Stimulated activated CD8-positive, alpha-beta memory T cell treated with anti-CD3 and anti-CD28 coated beads, Interleukin-4, amount 100 ng/mL, for 48 hours (primary cell): ENCODE measurements at regions not wholly inside any gene's neighbourhood (a gene's known extent, or its start where the extent isn't known, plus 50 kb on each side); places are given as distances from the start of the nearest gene placed in this dataset.
"Not testable (repeated sequence)": the region's sequence is repeated elsewhere in the genome, so short reads cannot be mapped to it uniquely, and the experiment has no call there.

Experiments
- DNase-seq: peaks from one replicate; pipeline ENCODE4 v3.0.0-alpha.2; 2020

DNA sequence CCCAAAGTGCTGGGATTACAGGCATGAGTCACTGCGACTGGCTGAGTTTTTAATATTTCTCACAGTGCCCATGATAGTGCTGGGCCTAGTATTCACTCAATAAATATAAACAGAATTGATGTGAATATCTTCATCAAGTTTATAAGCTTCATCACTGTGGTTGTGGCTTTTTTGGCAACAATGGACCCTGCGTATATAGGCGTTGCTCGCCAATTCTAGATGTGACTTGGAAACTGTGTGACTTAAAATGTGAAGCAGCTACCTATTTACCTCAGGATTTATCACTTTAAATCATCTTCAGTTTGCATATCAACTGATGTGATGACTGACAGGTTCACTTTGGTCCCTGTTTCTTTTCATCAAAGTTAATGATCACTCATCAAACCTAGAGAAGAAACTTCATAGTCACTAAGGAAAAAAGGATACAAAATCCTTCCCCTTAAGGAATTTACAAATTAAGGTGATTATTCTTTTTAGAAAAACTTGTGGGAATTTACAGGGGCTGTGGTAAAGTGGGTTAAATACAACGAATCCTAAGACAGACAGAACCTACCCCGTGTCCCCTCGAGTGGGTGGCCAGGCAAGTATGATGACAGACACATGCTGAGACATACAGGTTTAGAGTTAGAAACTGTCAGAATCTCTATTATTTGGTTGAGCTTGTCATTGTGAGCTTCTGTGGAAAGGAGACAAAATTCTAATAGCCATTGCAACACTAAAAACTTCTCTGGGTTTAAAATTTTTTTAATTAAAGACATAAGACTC lies 101.3 kb downstream of the AKAP11 start:
- DNase-seq: peak; percentile 60

DNA sequence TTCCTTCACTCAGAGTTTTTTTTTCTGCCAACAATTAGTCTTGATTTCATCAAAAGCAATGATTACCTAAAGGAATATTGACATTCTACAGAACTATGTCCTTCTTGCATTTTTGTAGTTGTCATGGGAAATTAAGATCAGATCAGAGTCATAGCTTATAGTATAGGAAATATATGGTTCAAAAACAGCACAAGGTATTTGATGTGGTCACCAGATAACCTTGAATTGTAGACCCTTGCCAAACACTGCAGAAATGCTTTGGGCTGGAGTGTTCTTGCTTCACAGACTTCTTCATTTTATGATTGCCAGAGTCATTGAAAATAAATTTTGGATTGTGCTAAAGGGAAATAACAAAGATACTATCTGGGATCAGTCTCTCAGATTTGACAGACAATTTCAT lies 103.7 kb downstream of the AKAP11 start:
- no peak for DNase-seq

DNA sequence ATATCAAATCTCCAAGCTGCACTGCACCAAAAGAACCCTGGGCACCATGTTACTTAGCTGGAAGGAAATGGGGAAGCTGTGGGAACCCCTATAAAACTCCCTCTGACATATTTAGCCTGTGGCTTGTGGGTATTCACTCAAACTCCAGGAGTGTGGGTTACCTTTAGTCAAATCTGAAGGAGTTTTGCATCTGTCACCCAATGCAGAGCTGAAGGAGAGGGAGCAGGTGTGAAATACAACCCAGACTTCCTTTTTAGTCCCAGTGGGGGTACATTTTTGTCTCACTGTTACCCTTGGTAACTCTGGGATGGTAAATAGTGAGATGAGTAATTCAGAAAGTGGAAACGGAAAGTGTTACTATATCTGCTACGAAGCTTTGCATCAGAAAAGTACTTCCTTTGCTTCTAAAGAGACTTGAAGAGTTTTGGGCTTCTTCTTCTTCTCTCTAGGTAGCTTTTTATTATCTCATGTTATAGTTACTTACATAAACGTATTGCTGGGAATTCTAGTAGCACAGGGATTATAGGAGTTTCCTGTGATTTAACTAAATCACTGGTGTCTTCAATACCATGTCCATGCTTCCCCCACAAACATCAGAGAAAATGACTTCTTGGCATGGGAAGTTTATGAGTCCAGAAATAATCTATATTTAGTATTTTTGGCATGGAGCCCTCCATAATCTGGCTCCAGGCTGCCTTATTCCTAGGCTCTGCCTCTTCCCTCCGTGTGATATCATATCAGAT lies 105.9 kb downstream of the AKAP11 start:
- DNase-seq: peak; percentile 56

DNA sequence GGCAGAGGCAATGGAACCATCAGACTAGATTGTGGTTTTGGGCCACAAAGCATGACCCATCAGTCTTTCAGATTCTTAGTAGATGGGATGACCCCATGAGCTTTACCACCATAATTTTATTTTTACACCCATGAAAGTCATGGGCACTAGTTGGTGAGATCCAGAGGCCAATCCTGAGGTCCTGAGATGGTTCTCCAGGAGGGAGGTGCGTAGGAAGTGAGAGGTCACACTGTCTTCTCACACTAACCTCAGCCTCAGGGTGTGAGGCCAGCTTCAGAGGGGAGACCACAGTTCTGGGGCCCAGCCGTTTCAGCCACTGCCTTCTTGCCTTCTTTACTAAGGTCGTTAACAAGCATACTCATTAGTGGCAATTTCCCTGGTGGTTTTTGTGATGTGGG lies 106.4 kb downstream of the AKAP11 start:
- peak; percentile 67 for DNase-seq

DNA sequence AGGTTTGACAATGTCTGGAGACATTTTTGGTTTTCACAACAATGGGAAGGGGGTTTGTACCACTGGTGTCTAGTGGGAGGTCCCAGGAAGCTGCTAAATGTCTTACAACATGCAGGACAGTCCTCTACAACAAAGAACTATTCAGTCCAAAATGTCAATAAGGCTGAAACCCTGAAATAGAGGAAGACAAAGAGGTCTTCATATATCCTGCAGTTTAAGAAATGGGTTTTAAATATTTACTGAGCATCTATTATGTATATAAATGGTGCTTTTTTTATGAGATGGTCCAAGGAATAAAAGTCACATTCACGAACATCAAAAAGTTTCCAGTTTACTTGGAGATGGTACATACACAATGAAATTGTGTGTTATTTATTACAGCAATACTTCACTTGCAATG lies 107.3 kb downstream of the AKAP11 start:
- DNase-seq: no peak

DNA sequence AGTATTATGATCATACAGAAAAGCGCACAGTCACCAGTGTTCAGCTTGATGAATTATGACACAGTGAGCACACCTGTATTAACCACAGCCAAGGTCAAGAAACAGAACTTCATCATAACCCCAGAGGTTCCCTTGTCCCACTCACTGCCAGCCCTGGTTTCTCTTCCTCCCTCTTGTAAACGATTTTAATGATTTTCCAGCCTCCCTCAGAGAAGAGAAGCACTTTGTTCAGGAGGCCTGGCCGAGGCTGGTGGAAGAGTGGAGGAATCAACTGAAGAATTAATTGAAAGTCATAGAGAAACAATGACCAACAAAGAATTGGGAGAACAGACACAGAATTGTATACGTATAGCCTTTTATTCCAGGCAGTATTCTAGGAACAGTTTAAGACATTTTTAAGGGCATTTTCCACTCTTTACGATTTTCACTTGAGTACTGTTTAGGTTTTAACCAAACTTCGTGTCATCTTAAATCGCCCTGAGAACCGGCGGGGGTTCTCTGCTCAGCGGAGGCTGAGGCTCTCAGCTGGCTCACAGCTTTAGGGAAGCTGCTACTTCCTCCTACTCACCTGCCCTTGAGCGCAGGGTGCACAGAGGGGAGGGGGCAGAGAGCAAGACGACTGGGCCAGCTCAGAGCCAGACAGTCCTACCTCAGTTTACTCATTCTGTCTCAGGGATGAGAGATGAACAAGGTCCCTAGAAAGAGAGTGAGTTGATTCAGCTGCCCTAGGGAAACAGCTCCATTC lies 108.6 kb downstream of the AKAP11 start:
- peak; percentile 42 for DNase-seq

DNA sequence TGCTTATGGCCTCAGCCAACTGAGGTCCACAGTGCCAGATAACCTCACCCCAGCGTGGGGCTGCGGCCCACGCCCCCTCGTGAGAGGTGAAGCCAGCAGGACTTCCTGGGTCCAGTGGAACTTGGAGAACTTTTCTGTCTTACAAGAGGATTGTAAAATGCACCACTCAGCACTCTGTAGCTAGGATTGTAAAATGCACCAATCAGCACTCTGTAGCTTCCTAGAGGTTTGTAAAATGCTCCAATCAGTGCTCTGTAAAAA lies 109.1 kb downstream of the AKAP11 start:
- DNase-seq: no peak

DNA sequence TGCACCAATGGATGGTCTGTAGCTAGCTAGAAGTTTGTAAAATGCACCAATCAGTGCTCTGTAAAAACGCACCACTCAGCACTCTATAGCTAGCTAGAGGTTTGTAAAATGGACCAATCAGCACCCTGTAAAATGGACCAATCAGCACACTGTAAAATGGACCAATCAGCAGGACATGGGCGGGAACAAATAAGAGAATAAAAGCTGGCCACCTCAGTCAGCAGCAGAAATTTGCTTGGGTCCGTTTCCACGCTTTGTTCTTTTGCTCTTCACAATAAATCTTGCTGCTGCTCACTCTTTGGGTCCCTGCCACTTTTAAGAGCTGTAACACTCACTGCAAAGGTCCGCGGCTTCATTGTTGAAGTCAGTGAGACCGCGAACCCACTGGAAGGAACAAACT lies 109.5 kb downstream of the AKAP11 start:
- not testable (repeated sequence) for DNase-seq

DNA sequence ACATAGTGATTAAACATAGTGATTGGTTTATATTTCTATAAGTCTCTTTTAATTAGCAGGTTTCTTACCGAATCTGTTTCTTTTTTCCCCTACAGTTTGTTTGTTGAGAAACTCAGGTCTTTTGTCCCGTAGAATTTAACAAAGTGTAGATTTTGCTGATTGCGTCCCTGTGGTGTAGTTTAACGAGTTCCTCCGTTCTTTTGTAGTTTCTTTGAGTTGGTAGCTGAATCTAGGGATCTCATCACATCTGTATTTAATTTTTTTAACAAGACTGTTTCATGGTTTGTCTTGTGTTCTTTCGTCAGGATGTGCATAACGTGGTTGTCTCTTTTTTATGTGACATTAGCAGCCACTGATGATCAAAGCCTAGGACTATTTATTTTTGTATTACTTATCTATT lies 111.1 kb downstream of the AKAP11 start:
- DNase-seq: no peak

DNA sequence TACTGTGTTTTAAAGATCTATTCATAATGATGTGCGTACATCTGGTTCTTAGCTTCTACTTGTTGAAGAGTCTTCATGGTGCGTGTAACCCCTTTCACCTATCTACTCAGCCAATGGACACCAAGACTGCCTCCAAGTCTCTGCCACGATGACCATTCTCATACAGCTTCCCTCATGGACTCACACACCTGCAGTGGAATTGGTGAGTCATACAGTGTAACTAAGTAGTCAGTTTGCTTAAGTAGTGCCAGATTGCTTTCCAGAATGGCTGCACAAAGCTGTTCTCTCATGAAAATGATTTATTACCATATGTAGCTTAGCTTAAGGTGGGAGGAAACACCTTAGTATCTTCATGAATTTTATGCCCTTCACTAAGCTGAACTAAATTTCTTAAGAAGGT lies 112.3 kb downstream of the AKAP11 start:
- no peak for DNase-seq

DNA sequence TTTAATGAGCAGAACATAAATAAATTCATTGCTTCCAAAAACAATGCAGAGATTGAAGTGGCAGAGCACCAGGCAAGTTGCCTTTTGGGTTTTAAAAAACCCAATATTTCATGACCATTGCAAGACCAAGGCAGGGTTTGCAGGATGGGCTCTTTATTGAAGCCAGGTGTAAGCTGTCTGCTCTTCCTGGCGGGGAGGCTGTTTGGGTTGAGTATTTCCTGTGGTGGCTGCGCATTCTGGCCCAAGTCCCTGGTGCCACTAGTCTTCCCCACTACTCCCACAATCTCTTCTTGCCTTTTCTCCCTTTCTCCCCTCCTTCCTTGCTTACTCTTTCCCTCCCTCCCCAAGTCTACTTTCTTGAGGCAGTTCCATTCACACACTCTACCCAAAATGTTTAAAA lies 116.4 kb downstream of the AKAP11 start:
- no peak for DNase-seq

DNA sequence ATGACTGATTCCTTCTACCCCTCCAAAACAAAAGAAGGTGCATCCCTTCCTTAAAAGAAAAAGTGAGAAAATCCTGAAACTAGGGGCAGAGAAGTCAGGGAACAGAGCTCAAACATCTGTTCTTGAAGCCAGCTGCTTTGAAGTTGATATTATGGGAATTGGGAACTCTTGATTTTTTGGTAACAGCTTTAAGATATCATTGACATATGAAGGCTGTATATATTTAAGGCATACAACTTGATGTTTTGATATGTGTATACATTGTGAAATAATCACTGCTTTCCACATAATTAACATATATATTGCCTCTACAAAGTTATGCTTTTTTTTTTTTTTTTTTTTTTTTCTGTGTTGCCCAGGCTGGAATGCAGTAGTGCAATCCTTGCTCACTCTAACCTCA lies 117.1 kb downstream of the AKAP11 start:
- no peak for DNase-seq

DNA sequence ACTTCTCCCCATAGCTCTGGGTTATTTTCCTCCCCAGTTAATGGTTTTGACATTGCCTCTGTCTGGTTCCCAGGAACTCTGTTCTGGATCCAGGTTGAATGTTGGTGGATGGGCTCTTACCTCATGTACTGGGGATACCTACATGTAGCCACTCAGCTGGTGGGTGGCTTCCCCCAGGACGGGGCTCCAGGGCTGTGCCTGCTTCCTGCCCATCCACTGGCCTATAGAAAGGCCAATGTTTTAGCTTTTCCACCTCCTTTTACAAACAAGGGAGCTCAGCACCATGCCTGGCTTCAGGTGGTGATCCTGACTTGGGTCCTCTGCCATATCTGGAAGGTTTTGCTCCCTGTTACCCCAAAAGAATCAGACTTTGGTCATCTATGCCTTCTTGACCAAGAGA lies 120.2 kb downstream of the AKAP11 start:
- DNase-seq: peak; percentile 43

DNA sequence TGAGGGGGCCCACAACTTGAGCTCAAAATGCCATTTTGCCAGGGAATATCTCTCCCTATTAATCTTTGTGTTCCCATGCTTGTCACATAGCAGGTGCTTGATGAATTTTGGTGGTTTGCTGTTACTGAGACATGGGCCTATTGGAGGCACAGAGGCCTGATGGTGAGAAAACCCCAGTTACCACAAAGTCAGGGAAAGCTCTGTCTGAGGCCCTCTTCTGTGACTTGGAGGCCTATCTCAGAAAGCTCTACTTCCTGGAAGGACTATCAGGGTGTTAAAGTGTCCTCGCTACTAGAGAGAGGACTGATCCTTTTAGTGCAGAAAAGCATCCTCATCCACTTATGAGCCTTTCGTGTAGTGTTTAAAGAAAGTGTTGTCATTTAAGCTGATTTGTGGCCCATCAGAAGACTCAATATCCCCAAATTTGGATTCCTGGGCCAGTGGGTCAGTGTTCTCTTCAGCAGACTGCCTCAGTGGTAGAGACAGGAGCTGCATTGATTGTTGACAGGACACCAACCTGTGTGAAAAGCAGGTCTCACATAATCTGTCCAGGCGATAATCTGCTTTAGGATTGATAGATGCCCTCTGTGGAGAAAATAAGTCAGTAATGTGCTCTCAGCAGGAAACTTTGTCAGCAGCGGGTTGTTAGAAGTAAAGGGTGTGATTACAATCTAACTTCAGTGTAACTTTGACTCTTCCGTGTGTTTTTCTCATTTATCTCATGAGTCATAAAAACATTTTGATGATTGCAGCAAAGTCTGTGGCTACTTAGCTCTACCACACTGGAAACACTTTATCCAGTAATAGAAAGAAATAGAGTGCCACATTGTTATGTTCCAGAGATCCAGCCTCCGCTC lies 121.0 kb downstream of the AKAP11 start:
- DNase-seq: peak; percentile 55

DNA sequence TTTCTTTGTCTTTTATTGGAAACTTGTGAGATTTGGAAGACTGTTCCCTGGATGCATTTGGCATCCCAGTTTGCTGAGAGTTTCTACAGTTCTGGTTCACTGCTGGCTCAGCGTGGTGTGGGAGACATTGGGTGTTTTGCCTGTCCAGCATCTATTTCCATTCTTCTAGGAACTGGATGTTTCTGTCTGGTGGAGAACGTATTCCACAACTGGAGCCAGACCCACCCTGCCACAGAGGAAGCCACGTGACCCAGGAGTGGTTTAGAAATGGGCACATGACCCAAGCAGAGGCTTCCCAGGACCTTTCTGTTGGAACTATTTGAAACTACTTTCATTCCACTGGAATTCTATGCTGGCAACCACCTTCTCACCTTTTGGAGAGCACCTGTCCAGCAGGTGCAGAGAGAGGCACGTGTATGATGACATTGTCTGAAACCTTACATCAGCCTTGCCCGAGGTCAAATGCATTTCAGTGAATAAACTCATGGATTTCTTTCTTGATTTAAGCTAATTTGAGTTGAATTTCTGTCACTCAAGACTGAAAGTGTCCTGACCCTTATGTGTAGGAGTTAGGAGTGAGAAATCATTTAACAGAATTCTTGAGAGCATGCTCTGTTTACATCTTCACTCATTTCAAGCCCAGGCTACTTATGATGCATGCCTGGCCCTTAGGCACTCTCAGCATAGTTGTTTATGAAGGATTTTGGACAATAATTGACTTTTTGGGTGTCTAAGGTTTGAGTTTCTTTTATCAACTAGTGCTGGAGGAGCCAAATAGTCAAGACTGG lies 121.8 kb downstream of the AKAP11 start:
- peak; percentile 46 for DNase-seq

DNA sequence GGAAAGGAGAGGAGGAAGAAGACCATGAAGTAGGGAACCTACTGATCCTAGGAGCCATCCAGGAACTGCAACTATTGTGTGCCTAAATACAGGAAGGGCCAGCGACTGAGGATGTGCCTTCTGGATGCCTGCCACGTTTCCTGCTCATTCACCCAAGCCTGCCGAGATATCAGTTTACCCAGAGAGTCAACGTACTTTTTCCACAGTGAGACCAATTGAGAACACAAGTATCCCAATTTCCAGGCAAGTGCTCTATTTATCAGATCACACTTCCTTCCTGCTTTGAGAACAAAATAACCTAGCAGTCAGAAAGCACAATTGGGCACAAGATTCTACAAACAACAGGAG lies 122.4 kb downstream of the AKAP11 start:
- no peak for DNase-seq

DNA sequence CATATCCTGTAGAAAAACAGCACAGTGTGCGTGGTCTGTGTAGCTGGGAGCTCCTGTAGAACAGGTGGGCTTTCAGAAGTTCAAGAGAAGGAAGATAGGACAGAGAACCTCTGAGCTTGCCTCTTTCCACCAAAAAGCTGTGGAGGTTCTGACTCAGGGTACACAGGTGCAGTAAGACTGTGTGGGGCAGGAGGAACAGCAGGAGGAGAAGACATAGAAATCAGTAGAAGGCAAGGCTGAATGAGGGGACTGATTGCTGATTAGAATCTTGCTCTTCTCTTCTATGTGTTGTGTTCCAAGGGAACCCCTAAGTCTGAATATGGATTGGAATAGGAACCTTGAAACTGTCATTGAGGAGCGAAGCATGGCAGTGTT lies 122.7 kb downstream of the AKAP11 start:
- peak; percentile 50 for DNase-seq

DNA sequence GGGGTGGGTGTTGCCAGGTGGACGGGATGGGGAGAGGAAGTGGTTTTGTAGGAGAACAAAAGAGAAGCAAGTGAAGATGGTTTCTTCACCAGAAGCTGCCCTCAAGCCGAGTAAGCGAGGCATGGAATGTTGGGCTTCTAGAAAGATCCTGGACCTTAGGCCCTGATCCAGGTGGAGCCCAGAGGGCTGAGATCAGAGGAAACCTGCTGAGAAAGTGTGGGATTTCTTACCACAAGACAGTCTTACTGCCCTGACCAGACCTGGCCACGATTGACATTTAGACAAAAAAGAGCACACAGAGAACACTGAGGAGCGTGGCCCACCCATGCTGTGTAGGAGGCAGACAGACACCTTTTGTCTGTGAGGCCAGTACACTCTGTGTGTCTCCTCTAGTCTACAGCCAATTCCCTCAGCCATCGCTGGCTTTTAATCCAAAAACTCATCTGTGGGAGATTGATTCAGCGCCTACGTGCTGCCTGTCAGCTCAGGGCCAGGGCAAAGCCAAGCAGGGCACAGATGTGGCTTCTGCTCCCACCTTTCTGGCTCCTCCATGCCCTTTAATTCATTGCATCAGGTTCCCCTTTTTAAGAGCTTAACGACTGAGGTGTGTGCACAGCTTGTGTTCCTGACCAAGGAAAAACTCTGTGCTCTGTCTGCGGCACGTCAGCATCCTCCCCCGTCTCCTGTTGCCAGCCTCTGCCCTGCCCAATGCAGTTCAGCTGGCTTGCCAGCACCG lies 123.3 kb downstream of the AKAP11 start:
- DNase-seq: peak; percentile 69

DNA sequence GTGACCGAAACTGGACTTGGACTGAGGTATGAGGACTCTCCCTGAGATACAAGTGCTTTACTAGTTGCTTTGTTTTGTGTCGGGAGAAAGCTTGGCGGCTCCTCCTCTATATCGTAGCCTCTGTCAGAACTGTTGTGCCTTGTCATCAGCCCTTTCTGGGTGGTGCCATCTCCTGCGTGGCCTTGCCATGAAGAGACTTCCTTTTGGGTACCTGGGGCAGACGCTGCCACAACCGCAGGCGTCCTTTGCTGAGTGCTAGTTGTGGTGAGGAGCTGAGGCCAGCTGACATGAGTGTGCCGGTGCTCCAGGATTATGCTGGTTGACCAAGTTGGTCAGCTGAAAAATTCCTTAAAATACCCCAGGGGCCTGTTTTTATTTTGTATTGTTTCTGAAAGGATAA lies 124.5 kb downstream of the AKAP11 start:
- peak; percentile 78 for DNase-seq

DNA sequence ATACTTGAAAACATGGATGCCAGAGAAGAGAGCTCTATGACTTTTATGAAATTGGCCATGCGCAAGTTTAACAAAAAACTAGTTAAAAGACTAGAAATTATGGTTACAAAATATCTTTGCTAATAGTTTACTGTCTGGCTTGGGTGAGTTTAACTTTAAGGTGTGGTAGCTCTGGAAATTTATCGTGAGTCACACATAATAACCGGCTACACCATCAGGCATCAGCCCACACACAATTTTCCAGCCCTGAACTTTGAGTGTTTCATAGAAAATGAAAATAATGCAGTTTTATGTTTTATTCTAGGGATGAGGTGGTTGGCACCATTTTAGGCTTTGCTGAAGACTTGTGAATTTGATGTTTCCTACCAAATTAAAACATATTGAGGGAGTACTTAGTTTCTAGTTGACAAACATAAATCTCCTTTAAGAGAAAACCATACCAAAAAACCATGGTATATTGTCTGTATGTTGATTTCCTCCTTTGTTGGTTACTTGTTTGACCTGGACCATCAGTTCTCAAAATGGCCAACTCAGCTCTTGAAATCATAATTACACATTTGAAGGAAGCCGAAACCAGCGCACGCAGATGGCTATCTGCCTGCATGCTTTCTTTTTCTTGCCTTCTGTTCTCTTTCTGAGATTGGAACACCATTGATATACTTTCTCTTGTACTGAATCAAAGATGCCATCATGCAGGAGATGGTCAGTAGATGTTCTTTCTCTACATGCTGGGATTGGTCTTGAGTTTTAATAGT lies 125.1 kb downstream of the AKAP11 start:
- DNase-seq: peak; percentile 57

DNA sequence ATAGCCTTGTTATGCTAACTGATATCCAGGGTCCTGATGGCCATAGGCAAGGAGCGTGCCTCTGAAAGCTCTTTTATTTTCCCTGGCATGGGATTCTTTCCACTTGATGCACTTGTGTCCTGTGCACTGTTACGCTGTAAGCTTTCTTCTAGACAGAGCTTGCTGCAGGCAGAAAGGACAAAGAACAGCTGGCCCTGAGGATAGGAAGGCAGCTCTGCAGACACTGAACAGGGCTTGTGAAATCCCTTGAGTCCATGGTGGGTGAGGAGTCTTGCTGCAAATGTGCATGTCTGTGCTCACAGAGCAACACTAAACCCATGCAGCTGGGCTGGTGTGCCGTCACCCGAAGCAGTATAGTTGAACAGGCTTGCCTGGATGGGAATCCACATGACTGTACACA lies 126.6 kb downstream of the AKAP11 start:
- DNase-seq: no peak
